Stimulated activated CD8-positive, alpha-beta memory T cell treated with anti-CD3 and anti-CD28 coated beads, Interleukin-4, amount 100 ng/mL, for 24 hours (primary cell): ENCODE measurements at regions not wholly inside any gene's neighbourhood (a gene's known extent, or its start where the extent isn't known, plus 50 kb on each side); places are given as distances from the start of the nearest gene placed in this dataset.

Source experiments
- DNase-seq: peaks from one replicate; pipeline ENCODE4 v3.0.0-alpha.2; 2020; ENCODE audit warnings: low read depth

DNA sequence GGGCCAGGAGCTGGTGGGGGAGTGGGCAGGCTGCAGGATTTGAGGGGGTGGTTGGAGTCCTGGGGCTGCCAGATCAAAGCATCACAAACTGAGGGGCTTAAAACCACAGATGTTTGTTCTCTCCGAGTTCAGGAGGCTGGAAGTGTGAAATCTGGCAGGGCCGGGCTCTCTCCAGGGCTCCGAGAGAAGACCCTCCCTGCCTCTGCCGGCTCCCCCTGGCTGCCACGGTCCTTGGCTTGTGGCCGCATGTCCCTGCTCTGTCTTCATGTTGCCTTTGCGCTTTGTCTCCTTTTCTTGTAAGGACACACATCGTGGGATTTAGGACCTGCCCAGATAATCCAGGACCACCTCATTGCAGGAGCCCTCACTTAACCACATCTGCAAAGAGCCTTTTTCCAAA is 139.8 kb upstream of the GSE1 start:
- DNase-seq = no peak

DNA sequence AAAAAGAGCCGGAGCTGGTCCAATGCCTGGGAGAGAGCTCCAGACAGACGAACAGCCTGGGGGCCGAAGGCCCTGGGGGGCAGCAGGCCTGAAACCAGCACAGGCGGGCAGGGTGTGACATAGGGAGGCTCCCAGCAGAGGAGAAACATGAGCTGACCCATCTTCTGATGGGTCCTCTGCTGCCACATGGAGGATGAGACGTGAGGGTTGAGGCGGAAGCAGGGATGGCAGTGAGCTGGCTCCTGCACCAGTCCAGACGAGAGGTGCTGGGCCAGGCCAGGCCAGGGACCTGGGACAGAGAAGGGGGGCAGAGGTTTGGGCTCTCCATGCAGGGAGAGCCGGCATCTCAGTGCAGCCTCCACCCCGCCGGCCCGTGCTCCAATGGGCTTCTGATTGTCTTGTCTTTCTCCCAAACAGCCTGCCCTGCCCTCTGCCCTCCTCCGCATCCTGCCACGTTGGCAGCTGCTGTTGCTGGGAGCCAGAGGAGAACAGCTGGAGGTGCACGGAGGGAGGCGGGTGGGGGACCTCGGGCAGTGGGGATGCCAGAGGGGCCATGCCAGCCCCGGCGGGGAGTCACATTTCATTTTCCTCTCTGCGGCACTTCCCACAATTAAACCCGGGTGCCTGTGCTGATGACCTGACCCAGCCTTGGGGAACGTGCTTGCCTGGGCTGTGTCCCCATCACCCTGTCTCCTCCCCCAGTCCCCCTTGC is 139.1 kb upstream of the GSE1 start:
- no peak for DNase-seq

DNA sequence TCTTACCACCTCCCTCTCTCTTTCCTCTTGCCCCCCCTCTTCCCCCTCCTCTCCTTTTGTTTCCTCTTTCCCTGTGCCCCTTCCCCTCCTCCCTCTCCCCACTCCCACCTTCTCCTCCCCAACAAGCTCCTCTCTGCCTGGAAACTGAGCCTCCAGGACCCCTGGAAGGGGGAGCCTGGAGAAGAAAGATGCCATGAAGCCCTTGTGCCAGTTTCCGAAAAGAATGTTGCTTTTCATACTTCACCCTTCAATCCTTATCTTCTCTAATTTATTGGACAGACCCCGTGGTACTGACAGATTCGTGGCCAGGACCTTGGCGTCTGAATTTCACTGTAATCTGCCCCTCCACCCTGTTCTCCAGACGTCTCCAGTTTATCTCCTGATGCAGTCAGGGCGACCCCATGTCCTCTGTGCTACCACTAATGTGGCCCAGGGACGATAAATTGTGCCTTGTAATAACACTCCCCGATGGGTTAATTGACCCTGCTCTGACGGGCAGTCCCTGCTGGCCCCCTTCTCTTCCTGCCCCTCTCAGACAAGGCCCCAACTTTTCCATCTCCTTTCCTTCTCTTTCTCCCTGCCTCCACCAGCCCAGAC is 138.4 kb upstream of the GSE1 start:
- DNase-seq = no peak

DNA sequence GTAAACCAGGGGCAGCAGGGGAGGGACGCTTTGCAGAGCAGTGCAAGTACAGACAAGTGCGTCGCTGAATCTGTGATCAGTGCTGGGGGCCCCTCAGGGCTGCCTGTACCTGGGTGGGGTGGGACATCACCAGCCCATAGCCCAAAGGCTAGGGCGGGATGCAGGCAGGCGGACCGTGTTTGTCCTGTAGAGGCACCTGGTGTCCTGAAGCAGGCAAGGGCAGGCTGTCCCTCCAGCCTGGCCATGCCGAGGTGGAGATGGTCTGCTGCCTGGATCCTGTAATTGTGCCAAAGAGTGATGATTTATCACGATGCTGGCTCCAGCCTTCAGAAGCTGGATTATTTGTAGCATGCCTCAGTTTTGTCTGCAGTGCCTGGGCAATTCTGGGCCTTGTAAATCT is 137.9 kb upstream of the GSE1 start:
- DNase-seq = no peak

DNA sequence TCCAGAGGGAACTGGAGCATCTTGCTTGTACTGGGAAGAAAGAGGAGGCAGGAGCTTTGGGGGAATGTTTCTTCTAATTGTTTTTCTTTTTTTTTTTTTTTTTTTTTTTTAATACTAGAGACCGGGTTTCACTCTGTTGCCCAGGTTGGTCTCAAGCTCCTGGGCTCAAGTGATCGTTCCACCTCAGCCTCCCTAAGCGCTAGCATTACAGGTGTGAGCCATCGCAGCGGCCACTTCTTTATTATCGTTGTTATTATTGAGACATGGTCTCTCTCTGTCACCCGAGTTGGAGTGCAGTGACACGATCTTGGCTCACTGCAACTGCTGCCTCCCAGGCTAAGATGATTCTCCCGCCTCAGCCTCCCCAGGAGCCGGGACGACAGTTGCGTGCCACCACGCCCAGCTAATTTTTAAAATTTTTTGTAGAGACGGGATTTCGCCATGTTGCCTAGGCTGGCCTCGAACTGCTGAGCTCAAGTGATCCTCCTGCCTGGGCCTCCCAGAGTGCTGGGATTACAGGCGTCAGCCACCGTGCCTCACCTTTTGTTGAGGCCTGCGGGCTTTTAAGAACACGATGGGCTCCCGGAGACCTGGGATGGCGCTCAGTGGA is 137.3 kb upstream of the GSE1 start:
- DNase-seq = no peak

DNA sequence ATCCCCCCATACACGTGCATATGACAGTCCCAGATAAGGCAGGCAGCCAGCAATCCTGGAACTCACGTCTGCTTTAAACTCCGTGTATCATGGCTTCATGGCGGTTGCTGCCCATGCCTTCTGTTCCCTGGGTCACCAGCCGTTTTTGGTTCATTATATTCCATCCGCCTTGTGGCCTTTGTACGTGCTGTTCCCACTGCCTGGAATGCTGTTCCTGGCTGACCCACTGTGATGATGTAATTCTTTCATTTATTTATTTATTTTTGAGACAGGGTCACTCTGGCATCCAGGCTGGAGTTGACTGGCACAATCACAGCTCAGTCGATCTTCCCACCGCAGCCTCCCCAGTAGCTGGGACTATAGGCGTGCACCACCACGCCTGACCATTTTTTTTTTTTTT is 136.7 kb upstream of the GSE1 start:
- no peak for DNase-seq

DNA sequence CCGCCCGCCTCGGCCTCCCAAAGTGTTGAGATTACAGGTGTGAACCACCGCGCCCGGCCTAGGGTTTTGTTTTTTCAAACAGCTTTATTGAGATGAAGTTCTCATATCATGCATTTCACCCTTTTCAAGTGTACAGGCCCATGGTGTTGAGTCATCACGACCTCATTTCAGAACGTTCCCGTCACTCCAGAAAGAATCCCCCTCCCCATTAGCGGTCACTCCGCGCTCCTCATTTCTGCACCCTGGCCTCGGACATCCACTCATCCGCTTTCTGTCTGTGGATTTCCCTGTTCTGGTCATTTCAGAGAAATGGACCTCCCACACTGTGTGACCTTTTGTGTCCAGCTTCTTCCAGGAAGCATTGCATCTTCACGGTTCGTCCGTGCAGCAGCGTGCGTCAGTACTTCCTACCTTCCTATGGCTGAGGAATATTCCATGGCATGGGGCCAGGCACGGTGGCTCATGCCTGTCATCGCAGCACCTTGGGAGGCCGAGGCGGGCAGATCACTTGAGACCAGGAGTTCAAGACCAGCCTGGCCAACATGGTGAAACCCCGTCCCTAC is 135.2 kb upstream of the GSE1 start:
- DNase-seq = no peak

DNA sequence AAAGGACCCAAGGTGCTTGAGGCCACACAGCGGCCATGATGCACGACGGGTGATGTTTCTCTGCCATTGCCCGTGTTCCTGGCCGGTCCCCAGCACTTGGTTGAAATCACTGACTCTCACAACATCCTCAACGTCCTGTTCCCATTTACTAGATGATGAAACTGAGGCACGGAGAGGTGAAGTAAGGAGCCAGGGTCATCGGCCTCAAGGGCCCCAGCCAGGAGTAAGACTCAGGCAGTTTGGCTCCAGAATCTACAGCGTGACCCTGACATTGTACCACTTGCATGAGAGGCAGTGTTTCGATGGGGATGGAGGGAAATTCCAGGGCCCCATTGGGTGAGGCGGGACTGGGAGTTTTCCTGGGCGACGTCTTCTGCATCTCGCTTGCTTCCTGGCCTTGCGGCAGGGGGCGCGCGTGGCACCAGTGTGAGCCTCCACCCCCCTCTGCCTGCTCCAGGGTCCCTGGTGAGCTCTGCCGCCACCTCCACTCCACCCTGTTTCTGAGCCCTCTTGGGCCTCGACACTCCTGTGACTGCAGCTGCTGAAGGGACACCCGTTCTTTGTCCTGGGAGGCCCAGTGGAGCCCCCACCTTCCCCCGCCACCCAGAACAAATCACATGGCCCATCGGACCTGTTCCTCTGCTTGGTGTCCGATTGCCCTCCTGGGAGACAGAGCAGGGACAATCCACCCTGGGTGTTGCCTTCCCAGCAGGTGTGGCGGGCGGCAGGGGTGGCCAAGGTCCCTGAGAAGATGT is 133.0 kb upstream of the GSE1 start:
- no peak for DNase-seq

DNA sequence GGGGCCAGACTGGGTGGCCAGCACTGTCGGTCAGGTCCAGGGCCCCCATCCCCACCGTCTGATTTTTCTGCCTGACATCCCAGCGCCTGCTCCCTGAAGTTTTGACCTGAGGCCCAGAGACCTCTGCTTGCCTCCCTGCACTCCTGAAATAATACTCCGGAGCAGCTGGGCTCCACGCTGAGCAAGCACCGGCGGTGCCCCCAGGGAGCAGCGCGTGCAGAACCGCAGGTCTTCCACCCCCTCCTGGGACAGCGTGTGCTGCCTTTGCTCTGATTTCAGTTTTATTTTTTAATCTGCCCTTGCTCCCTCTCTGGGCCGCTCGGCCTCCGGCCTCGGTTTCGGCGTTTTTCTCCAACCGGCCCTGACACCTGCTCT is 132.4 kb upstream of the GSE1 start:
- no peak for DNase-seq

DNA sequence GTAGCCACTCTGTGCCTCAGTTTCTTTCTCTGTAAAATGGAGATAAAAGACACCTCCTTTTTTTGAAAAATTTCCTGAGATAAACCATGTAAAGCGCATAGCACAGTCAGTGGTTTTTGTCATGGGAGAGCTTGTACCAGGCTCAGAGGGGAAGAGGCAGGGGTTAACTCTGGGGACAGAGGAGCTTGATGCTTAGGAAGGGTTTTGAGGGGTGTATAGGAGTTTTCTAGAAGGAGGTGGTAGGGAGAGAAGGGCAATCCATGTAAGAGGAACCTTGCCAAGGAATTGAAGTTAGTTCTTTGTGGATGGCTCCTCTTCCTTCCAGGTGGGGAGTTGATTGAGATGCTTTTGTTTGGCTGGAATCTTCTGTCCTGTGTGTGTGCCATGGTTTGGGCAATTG is 131.9 kb upstream of the GSE1 start:
- no peak for DNase-seq

DNA sequence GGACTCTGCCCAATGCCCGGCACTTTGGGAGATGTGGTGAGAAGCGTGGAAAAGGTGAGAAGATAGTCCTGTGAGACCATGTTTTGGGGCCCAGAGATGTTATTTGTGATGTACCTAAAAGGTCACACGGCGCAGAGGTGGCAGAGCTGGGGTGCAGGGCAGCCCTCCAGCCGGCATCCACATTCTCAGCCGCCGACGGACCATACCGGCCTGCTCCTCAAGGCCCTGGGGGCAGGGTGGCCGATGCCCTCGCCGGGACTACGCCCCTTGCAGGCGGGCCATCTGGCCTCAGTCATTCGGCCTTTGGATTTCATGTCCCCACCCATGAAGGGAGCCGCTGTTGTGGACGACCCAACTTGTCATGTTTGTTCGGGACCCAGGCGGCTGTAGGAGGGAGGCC is 131.4 kb upstream of the GSE1 start:
- DNase-seq = no peak

DNA sequence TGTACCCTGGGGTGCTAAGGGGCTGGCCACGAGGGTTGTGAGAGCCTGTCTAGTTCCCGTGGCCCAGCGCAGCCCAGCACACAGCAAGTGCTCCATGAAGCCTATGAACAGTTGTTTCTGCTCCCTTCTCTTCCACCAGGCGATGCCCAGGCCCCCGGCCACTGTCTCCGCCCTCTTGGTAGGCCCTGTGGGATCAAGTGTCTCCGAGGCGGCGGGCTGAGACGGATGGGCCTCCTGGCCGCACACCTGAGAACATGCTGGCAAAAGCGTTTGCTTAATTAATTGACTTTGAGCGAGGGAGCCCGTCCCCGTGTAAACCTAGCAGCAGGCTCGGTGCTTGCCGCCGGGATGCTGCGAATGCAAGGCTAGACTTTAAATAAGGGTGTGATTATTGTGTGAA is 129.7 kb upstream of the GSE1 start:
- no peak for DNase-seq

DNA sequence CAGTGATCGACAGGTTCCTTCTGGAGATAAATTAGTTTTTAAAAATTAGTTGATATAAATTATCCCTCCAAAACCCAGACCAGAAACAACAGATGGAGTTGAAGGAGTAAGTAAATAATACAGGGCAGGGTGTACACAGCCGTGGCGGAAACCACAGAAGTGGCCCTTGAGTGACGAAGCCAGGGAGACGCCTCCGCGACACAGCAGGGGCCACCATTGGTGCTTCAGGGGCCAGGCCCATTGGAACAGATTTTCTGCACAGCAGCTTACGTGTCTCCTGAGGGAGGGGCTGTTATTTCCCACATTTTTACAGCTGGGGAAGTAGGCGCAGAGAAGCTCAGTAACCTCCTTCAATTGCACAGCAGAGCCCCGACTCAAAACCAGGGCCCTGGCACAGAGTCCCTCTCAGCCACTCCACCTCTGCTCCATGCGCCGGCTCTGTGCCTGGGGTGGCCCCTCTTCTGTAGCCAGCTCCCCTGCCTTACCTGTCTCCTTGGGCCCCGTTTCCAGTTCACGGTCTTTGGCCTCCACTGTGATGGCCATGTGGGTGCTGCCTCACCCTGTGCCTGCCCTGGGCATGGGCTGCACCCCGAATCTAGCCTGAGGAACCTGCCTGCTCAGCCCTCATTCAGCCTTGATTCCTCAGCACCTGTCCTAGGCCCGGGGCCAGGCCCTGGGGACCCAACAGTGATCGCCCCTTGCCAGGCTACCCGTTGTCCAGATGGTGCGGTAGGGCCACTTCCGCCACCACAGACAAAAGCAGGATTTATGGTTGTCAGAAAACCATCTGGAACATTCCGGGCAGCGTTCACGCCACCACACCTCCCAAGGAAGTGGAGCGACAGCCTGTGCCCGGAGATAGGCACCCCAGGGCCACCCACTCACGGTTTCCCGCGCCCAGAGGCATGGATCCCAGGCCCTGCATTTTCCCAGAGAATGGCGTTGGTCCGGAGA is 128.5 kb upstream of the GSE1 start:
- DNase-seq = no peak

DNA sequence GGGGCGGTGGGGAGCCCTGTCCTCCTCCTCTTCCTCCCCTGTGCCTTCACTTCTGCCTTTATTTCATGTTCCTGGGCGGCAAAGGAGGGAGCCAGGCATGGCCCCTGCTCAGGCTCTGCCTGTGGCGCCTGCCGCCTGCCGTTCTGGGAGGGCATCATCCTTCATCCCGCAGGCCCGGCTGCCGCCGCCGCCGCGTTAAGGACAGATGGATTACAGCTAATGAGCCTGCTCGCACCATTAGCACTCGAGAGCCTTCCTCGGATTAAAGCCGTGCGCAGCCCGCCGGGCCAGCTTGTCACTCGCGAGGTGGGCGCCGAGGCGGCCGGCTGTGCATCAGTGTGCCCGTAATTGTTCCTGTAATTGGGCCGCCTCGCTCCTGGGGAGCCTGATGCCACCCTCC is 127.7 kb upstream of the GSE1 start:
- no peak for DNase-seq

DNA sequence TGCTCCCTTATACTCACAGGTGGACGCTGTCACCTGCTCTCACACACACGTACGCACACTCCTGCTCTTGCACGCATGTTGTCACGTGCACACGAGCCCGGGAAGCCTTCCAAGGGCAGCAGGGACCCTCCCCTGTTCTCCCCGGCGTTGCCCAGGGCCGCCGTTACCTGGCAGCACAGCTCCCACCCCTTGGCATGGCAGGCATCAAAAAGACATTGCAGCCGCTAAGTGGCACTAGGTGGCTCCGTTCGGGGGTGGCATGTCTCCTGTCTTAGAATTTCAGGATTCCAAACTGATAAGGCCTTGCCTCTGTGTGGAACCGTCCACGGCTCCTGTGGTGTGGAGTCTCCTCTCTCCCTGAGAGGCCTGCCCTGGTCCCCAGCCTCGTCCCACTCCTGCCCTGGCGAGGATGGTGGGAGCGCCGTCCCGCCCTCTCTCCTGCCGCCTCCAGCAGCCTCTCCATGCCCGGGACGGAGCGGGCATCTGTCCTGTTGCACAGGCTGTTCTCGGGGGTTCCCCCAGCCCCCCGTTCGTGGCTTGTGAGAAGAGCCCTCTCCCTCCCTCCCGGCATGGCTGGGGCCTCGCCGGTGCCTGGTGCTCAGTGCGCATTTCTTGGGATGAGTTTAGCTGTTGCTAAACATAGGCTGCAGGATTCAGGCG is 126.7 kb upstream of the GSE1 start:
- no peak for DNase-seq

DNA sequence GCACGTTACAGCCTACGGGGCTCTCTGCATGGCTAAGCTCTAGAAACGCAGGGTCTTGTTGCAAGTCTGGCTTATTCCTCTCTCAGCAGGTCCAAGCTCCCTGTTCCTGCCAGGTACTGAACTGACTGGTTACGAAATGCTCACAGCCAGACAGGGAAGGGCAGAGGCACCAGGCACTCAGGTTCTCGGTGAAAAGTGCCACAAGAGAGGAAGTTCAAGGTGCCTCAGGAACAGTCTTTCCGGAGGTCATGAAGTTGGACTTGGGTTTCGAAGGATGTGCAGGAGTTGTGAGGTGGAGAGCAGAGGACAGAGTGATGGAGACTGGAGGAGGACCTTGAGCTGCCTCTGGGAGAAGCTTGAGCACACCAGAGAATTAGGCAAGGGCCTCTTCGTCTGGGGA is 124.7 kb upstream of the GSE1 start:
- no peak for DNase-seq

DNA sequence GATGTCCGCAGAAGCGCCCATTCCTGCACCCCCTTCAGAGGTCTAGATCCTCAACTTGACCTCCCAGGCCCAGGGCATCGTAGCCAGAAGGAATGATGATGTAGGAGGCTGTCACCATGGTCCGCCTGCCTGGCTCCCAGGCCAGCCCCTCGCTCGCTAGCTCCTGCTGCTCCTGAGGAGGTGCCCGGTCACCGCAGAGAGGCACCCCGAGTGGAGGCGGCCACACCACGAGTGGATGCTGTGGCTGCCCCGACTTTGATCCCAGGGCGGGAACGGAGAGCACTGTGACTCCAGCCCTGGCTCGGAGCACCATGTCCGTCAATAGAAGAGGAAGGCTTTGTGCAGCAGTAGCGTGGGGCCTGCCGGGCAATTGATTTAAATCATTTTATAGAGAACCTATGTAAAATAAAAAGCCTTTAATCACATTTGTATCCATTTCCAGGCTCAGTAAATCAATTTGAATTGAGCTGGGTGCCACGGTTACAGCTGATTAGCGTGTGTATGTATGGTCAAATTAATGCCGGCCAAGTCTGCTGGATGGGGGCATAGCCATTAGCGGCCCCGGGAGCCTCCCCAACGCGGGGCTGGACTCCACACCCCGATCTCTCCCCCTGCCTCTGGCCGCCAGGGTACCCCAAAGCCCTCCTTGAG is 122.6 kb upstream of the GSE1 start:
- no peak for DNase-seq

DNA sequence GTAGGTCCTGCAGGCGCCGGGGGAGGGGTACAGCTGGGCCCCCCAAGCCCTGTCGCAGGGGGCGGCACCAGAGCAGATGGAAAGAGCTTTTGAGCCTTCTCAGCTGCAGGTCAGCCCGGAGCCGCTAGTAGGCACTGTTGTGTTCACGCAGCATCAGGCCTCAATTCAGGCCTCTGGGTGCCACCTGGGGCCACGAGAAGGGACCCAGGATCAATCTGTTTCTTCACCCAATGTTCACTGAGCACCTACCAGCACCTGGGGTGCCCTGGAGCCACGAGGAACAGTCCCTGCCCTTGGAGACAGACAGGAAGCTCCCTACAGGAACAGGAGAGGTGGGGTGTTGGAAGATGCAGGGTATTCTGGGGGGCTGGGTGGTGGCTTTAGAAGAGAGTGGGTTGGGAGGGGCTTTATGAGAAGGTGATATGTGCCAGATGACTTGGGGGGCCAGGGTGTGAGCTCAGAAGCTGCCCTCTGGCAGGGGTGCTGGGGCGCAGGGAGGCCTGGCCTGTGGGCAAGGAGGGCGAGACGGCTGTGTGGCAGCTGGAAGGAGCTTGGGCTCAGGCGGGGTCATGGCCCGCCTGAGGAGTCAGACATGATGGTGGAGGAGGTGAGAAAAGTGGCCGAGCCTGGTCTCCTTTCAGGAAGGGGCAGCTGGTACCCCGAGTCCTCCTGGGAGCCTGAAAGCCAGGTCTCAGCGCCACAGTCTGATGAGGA is 121.9 kb upstream of the GSE1 start:
- peak; percentile 24 for DNase-seq

DNA sequence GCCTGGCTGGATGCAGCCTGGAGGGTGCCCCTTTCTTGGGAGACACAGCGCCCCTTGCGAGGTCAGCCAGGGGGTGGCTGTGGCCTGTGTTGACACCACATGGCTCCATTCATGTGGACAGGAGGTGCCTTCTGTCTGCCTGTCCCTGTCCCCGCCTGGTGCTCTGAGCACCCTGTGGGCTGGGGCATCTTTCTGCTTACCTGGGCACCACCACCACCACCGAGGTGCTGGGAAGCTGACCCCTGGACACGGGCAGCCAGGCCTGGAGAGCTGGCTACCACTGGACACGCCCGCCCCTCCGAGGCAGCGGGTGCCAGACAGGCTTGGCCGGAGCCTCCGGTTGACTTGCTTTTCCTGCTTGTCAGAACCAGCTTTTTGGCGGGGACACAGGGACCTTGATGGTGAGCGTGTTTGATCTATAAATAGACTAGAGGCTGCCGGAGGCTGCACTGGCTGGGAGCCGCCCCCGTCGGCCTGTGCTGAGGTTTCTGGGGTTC is 121.3 kb upstream of the GSE1 start:
- DNase-seq = peak; percentile 8
